ENCODE measurements at regions not wholly inside any gene's neighbourhood (a gene's known extent, or its start where the extent isn't known, plus 50 kb on each side); places are given as distances from the start of the nearest gene placed in this dataset.

DNA sequence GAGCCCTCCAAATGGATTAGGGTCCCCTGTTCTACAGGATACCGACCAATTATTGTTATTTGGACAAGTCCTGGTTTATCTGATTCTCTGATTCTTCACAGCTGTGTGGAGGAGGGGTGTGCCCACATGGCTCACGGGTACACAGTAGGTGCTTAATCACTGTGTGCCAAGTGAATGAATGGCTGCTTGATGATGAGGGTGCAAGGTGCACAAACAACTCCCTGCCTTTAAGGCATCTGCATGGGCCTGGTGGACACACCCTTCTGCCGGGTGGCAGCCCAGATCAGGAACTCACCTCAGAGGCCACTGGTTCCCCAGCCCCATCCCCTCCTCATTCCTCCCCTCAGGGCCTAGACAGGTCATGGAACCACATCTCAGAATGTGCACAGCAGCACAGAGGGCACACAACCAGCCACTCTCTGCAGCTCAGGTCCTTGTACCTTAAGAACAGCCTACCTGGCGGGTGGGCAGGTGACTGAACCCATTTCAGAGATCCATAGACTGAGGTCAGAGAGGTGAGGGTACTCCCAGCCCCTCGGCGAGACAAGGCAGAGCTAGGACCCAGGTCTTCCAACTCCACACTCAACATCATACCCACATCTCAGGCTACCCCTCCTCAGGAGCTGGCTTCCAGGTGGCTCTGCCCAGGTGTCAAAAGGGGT lies 50.3 kb downstream of the SHANK2 start:
- peak in 2 of 10 donors; percentile 35 to 62 for DNase-seq
- intact Hi-C loops (cut with DNase I): no loop called here

DNA sequence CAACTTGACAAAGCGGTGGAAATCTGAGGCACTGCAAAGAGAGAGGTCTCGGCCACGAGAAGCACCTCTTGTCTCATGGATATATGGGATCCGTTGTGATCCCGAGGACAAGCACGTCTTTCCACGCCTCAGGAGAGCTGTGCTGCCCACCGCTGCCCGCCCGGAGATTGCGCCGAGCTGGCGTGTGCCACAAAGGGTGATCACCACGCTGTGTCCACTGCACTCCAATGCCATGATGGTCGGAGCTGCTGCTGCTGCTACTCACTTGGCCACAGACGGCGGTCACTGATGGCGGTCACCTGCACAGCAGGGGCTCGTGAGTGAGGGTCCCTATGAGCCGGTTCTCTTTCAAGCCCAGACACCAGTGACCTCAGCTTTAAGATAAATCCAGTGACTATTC lies 51.1 kb downstream of the SHANK2 start:
- peak in 2 of 10 donors; percentile 54 to 75 for DNase-seq
- intact Hi-C loops (cut with DNase I): no loop called here

DNA sequence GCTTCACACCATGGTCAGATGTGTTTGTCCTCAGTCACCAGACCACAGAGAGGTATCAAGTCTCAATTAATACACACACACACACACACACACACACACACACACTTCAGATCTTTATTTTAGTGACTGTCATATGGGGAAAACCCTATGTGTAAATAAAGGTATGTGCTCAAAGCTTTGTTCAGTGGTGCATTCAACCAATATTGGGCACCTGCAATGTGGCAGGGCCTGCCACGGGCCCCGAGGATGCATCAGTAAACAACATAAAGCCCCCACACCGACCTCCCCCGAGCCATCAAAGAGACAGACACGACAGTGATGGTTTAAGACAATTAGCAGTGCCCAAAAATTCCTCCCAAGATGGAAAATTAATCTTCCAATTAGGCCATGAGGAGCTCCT lies 51.6 kb downstream of the SHANK2 start:
- peak in 1 of 10 donors; percentile 25 for DNase-seq
- intact Hi-C loops (cut with DNase I): no loop called here

DNA sequence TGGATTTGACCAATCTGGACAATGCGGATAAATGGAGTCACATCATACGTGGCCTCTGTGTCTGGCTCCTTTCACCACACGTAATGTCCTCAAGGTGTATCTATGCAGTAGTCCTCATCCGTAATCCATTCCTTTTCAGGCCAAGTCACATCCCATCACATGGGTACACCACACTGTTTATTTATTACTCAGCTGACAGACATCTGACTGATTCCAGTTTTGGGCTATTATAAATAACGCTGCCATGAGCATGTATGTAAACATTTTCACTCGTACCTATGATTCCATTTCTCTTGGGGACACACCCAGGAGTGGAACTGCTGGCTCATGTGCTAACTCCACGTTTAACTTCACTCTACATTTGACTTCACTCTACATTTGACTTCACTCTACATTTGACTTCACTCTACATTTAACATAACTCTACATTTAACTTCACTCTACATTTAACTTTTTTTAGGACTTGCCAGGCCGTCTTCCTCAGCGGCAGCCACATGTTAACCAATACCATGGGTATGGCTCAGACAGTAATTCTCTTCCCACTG lies 52.1 kb downstream of the SHANK2 start:
- peak in 1 of 10 donors; percentile 25 for DNase-seq
- intact Hi-C loops (cut with DNase I): no loop called here

DNA sequence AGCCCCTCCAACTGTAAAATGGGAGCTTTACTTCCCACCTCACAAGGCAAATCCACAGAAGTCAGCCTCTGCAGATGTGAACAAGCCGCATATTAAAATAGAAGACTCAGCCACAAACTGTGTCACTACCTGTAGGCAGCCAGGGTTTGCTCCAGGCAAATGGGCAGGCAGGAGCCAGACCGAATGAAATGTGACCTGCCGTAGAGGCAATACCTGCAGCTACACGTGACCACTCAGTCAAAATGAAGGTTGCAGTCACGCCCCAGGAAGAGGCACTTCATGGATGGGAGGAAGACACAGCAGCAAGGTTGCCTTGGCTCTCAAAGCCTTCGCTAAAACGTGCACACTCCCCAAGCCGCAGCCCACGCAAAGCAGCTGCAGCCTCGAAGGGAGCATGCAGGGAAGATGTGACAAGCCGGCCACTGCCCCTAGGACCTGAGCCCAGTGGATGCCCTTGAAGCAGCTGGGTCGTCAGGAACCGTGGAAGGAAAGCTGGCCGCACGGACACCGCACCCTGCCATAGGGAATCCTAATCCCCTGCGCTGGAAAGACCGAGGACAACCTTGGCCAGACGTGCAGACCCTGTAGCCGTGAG lies 53.1 kb downstream of the SHANK2 start:
- peak in 2 of 10 donors; percentile 34 to 47 for DNase-seq
- intact Hi-C loops (cut with DNase I): no loop called here

DNA sequence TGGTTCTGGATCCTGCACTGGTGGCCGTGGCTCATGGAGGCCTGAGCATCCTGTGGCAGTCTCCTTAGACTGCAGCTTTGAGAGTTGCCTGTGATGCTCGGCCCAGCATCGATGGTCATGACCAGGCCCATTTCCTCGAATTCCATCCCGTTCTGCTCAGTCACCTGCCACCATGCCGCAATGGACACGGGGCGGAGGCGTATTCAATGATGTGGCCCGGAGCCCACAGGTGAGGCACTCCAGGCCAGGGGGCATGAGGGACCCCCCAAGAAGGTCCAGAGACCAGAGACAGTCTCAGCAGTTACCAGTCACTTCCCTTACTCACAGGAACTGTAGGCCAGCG lies 53.6 kb downstream of the SHANK2 start:
- peak in 1 of 10 donors; percentile 54 for DNase-seq
- intact Hi-C loops (cut with DNase I): no loop called here

DNA sequence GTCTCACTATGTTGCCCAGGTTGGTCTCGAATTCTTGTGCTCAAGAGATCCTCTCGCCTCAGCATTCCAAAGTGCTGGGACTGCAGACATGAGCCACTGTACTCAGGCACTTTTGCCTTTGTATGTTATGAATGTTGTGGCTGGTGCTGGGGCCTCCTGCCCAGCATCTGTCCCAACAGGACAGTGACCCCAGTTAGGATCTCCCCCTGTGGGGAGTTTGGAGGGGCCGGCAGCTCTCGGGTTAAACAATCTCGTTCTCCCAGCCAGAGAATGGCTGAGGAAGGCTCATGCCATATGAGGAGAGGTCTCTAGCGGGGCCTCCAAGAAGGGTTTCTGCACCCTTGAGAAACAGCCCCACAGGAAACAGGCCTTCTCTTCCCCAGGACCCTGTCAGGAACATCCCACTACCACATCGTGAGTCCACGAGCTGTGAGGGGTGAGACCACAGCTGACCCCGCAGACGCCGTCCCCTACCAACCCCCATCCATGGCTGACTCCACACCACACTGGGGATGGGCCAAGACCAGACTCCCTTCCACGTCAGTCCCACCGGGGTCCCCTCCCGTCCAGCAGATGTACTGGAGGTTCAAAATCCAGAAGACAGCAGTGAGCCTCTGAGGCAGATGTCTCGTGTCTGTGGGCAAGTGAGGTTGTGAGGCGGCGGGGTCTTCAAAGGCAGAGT lies 54.1 kb downstream of the SHANK2 start:
- DNase-seq: peak in 2 of 10 donors; percentile 56 to 65
- intact Hi-C loops (cut with DNase I): no loop called here

DNA sequence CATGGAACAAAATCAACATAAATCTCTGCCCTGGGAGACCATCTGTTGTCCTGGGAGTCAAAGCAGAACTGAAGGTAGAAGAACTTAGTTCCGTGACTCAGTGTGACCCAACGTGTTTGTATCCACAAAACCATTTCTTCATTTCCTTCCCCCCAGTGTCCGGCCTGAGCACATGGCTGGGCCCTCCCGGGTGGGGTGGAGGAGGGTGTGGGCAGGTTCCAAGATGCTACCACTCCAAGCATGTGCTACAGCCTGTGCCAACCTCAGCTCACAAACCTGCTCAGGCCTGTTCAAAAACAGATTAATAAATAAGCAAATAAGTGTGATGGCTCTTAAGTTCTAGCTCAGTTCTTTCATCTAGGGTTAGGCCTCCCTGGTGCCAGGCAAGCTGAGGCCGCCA lies 55.3 kb downstream of the SHANK2 start:
- peak in 2 of 10 donors; percentile 9 to 24 for DNase-seq
- intact Hi-C loops (cut with DNase I): no loop called here

DNA sequence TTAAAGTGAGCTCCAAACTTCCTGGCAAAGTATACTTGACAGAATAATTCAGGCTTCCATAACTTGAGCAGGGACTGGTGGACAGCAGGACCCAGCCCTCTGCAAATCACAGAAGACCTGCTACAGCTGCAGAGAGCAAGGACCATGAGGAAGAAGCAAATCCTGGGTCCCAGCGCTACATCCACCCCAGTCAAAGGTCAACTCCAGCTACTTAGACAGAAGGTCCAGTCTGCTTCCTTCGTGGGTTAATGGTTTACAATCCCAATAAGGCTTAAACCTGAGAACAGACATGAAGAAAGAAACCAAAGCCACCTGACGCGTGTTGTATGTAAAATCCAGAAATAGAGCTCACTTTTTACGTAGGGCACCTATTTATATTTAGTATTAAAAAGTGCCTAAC lies 57.7 kb downstream of the SHANK2 start:
- DNase-seq: peak in 1 of 10 donors; percentile 18
- intact Hi-C loops (cut with DNase I): no loop called here

DNA sequence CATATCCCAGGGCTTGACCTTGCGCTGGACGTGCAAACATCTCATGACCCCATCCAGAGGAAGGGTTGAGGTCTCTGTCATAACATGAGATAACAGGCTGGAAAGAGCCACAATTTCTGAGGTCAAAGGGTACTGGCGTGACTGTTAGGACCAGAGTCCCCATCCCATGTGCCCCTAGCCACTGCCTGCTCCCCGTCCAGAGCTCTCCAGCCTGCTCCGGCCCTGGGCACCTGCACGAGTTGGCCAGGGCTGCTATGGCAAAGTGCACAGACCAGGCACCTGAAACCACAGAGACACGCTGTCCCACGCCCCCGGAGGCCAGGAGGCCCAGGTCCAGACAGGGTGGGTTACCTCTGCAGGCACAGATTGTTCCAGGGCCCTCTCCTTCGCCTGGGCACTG lies 58.9 kb downstream of the SHANK2 start:
- intact Hi-C loops (cut with DNase I): no loop called here
- peak in 2 of 10 donors; percentile 55 to 74 for DNase-seq

DNA sequence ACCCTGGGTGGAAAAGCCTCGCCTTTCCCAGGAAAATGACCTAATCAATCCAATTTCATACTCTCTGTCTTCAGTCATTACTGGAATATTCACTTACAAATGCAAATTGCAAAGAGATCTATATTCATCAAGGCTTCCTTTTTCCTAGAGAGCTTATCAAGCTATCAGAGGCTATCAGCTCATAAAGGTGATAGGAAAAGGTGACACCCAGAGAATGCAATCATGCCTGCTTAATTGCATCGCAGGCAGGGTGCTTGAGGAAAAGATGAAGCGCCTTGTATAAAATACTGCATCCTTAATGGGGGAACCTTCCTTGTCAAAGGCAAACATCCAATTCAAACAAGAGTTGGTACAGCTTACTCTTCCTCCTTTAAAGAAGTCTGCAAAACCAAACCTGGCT lies 59.7 kb downstream of the SHANK2 start:
- intact Hi-C loops (cut with DNase I): no loop called here
- DNase-seq: no peak

DNA sequence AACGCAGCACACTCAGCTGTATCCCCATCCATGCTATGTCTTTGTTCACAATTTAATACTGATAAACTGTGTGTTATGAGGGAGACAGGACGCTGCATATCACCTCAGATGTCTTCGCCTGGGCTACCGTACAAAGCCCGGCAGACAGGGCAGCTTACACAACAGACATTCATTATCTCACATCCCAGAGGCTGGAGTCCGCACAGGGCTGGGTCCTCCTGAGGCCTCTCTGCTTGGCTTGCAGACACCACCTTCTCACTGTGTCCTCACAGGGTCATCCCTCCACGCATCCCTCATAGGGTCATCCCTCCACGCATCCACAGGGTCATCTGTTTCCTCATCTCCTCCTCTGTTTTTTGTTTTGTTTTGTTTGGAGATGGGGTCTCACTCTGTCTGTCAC lies 61.2 kb downstream of the SHANK2 start:
- intact Hi-C loops (cut with DNase I): no loop called here

DNA sequence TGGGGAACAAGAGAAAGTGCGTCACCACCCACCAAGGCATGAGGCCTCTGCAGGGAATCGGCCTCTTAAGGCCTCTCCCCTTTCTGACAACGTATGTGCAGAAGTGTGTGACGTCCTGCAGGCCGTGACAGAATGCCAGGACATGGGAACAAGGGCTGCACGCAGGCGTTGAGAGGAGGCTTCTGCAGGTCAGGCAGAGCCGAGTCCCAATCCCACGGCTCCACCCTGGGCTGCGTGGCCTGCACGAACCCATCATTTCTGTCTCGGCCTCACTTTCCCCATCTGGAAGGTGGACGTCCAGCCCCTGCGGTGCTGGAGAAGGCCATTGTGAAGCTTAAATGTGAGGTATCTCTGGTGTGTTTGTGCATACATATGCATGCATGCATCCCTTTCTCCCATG lies 61.8 kb downstream of the SHANK2 start:
- intact Hi-C loops (cut with DNase I): no loop called here
- peak in 2 of 10 donors; percentile 25 to 46 for DNase-seq

More for the DNA sequence above, 61.2 kb downstream of the SHANK2 start:
- peak in 2 of 10 donors; percentile 60 to 63 for DNase-seq

DNA sequence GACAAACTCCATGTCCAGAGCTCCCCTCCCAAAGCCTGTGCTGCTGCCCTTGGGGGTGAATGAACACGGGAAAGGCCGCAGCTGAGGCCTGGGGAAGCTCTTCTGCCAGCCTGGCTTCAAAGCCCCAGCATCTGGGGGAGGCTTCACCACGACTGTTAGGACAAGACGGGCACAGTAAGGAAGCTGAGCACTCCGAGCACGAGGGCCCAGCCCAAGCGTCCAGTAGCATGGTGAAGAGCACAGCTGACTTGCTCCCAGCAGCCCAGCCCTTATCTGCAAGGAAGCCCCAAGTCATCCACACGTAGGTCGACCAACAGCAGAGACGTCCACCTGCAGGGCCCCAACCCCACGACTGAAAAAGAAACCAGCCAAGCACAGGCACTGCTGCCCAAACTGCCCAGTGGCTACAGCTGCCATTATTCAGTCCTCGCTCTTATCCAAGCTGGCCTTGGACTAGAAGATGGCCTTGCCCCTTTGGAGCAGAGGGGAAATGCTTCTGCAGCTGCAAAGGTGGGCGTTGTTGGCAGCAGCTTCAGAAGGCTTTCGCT lies 62.5 kb downstream of the SHANK2 start:
- intact Hi-C loops (cut with DNase I): no loop called here

DNA sequence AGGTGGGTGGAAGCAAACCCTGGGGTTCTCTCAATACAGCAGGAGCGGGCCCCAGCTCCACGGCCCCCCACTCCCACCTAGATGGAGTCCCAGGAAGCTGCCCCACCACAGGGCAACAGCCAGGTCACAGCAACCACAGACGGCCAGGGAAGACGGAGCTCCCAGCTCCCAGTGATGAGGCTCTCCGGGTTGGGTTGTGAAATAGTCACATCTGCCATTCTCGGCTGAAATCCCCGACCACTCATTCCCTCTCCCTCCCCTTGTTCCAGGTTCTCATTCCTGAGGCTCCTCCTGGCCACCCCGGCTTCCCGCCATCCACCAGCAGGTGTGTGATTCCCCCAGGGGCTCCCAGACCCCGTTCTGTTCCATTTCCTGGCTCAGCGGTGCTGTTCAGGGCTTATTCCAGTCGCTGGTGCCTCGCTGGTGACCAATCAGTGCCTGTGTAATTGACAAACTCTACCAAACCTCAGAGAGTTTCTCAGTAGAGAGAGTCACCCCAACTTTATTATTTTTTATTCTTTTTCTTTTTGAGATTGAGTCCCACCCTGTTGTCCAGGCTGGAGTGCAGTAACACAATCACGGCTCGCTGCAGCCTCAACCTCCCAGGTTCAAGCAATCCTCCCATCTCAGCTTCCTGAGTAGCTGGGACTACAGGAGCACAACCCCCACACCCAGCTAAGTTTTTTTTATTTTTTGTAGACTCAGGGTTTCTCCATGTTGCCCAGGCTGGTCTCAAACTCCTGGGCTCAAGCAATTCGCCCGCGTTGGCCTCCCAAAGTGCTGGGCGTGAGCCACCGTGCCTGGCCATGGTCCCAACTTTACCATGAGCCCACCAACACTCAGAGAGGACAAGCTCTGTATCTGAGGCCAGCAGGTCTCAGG lies 63.2 kb downstream of the SHANK2 start:
- peak in 2 of 10 donors; percentile 44 to 70 for DNase-seq
- intact Hi-C loops (cut with DNase I): no loop called here

More for the DNA sequence above, 62.5 kb downstream of the SHANK2 start:
- peak in 2 of 10 donors; percentile 50 to 62 for DNase-seq

DNA sequence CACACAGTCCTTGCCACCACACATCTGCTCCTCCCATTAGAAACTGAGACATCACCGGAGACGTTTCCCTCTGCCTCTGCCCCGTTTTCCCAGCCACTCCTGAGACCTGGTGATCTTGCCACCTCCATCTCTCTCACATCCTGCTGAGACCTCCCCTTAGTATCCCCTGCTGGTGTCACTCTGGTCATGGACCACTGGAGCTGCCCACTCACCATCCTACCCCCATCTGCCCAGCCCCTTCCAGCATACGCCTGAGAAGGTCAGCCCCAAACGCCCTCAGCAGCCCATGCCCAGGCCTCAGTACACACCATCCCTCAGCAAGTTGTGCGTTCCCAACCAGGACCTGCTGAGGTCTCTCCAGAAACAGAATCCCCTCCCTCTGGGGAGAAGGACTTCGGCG lies 64.3 kb downstream of the SHANK2 start:
- DNase-seq: peak in 2 of 10 donors; percentile 50 to 55
- intact Hi-C loops (cut with DNase I): no loop called here

DNA sequence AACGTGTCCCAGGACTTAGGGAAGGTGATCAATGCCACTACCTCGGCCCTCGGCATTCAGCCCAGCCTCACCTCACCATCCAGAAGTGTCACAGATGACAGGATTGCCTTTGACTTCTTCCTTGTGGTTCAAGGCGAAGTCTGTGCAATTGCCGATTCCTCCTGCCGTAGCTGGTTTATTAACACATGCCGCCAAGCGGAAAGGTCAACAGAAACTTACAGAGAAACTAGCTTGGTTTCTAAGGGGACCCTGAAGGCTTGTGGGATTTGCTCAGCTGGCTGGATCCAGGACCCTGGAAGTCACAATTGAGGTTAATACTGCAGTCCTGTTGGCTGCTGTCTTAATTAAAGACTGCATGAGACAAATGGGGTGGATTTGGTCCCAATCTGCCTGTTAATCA lies 65.6 kb downstream of the SHANK2 start:
- peak in 1 of 10 donors; percentile 26 for DNase-seq
- intact Hi-C loops (cut with DNase I): no loop called here

DNA sequence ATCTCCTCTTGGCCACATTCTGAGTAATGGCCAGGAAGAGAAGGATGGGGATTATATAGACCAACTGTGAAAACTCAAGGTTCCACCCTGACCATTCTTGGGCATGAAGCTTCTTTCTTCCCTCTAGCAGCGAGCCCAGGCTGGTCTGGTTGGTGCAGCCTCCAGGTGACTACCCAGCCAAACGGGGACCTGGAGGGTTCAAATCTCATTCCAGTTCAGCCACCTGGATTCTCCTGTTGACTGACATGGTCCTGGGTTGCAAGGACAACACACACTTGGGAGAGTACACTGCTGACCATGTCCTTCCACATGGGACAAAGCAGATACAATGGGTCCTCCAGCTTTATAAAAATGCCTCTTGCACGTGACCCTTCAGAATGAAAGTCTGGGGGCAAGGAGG lies 67.0 kb downstream of the SHANK2 start:
- no peak for DNase-seq
- intact Hi-C loops (cut with DNase I): no loop called here

DNA sequence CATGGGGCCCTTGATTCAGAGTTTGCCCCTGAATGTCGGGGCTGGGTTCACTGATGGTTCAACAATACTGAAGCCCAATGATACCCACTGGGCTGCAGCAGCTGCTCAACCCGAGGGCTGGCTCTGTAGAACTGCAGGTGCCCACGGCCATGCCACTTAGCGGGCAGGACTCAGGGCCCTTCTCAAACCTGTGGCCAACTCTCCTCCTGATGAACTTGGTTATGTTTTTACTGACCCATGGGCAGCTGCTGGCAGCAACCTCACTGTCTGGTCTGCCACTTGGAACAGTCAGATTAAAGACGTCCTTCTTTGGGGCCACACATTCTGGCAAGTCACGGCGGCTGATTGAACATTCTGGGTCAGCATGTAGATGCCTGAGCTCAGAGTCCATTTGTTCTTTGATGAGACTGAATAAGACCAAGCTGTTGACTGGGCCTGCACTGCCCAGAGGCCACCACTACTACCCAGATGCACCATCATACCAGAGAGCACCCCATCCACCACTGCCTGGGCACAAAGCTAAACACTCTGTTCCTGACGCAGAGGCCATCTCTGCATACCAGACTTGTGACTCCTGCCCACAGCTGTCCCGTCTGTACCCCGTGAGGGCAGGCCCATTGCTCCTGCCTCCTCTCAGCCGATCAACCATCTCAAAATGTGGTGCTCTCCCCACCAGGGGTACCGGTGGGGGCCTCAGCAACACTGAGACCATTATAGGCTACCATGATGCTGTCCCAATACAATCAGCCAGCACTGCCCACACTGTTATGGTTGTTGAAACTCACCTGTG lies 67.8 kb downstream of the SHANK2 start:
- DNase-seq: peak in 3 of 10 donors; percentile 5 to 45 (median 33)
- intact Hi-C loops (cut with DNase I): no loop called here
